ENCODE measurements at regions not wholly inside any gene's neighbourhood (a gene's known extent, or its start where the extent isn't known, plus 50 kb on each side); places are given as distances from the start of the nearest gene placed in this dataset.

DNA sequence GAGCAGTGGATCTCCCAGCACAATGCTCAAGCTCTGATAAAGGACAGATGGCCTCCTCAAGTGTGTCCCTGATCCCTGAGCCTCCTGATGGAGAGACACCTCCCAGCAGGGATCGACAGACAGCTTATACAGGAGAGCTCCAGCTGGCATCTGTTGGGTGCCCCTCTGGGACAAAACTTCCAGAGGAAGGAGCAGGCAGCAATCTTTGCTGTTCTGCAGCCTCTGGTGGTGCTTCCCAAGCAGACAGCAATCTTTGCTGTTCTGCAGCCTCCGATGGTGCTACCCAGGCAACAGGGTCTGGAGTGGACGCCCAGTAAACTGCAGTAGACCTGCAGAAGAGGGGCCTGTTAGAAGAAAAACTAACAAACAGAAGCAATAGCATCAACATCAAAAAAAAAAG lies 349.3 kb upstream of the SPRY2 start:
- no peak for TF ChIP-seq ZNF10 (tag by site-specific recombination; IDR thresholded peaks at IDR 0.05)
- TF ChIP-seq, protein P1, sequence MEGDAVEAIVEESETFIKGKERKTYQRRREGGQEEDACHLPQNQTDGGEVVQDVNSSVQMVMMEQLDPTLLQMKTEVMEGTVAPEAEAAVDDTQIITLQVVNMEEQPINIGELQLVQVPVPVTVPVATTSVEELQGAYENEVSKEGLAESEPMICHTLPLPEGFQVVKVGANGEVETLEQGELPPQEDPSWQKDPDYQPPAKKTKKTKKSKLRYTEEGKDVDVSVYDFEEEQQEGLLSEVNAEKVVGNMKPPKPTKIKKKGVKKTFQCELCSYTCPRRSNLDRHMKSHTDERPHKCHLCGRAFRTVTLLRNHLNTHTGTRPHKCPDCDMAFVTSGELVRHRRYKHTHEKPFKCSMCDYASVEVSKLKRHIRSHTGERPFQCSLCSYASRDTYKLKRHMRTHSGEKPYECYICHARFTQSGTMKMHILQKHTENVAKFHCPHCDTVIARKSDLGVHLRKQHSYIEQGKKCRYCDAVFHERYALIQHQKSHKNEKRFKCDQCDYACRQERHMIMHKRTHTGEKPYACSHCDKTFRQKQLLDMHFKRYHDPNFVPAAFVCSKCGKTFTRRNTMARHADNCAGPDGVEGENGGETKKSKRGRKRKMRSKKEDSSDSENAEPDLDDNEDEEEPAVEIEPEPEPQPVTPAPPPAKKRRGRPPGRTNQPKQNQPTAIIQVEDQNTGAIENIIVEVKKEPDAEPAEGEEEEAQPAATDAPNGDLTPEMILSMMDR (tag by site-specific recombination; IDR thresholded peaks at IDR 0.05): no peak
- no peak for TF ChIP-seq ZNF239 (tag by site-specific recombination; IDR thresholded peaks at IDR 0.05)
- TF ChIP-seq TRIM28 (IDR thresholded peaks at IDR 0.05; ENCODE audit: borderline replicate concordance, low read length): no peak
- TF ChIP-seq ZNF701 (tag by site-specific recombination; IDR thresholded peaks at IDR 0.05): no peak
- no peak for TF ChIP-seq ZNF530 (tag by site-specific recombination; IDR thresholded peaks at IDR 0.05; ENCODE audit: low read depth)
- TF ChIP-seq TCF7L2 (IDR thresholded peaks at IDR 0.05; ENCODE audit: borderline replicate concordance, low read depth, low read length): no peak
- TF ChIP-seq ZNF302 (tag by site-specific recombination; IDR thresholded peaks at IDR 0.05; ENCODE audit: low read depth): no peak
- no peak for TF ChIP-seq ZNF24 (tag by site-specific recombination; IDR thresholded peaks at IDR 0.05)
- TF ChIP-seq ZBTB7A (tag by site-specific recombination; IDR thresholded peaks at IDR 0.05; ENCODE audit: low read depth): no peak
- TF ChIP-seq ZNF768 (tag by site-specific recombination; IDR thresholded peaks at IDR 0.05): no peak
- TF ChIP-seq ZNF394 (tag by site-specific recombination; IDR thresholded peaks at IDR 0.05; ENCODE audit: borderline replicate concordance): no peak
- TF ChIP-seq, protein P2, sequence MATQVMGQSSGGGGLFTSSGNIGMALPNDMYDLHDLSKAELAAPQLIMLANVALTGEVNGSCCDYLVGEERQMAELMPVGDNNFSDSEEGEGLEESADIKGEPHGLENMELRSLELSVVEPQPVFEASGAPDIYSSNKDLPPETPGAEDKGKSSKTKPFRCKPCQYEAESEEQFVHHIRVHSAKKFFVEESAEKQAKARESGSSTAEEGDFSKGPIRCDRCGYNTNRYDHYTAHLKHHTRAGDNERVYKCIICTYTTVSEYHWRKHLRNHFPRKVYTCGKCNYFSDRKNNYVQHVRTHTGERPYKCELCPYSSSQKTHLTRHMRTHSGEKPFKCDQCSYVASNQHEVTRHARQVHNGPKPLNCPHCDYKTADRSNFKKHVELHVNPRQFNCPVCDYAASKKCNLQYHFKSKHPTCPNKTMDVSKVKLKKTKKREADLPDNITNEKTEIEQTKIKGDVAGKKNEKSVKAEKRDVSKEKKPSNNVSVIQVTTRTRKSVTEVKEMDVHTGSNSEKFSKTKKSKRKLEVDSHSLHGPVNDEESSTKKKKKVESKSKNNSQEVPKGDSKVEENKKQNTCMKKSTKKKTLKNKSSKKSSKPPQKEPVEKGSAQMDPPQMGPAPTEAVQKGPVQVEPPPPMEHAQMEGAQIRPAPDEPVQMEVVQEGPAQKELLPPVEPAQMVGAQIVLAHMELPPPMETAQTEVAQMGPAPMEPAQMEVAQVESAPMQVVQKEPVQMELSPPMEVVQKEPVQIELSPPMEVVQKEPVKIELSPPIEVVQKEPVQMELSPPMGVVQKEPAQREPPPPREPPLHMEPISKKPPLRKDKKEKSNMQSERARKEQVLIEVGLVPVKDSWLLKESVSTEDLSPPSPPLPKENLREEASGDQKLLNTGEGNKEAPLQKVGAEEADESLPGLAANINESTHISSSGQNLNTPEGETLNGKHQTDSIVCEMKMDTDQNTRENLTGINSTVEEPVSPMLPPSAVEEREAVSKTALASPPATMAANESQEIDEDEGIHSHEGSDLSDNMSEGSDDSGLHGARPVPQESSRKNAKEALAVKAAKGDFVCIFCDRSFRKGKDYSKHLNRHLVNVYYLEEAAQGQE (tag by site-specific recombination; IDR thresholded peaks at IDR 0.05): no peak
